ENCODE measurements at regions not wholly inside any gene's neighbourhood (a gene's known extent, or its start where the extent isn't known, plus 50 kb on each side); places are given as distances from the start of the nearest gene placed in this dataset.

GRCh38 chr7:54097886-54098285 lies 444.3 kb upstream of the VSTM2A start:
- ChIA-PET POLR2A (no interaction called here), CTCF (no interaction called here)
- Mint-ChIP-seq H3K4me1 (ENCODE audit: low read depth) (no peaks in the 10 kb centered on the region), H3K9me3 (peaks cover 18% of the 10 kb centered on the region), H3K27me3 (no peaks in the 10 kb centered on the region), H3K36me3 (ENCODE audit: low read depth) (no peaks in the 10 kb centered on the region), H3K4me3 (no peak overlapping the region), H3K27ac (no peak overlapping the region)
- intact Hi-C loops (cut with micrococcal nuclease): no loop called here
- ATAC-seq (no peak), DNase-seq (no peak)
- no peak for TF ChIP-seq CTCF (IDR thresholded peaks at IDR 0.05)

GRCh38 chr7:54109501-54109900 lies 432.7 kb upstream of the VSTM2A start:
- H3K27me3 Mint-ChIP-seq: no peaks in the 10 kb centered on the region
- no peaks in the 10 kb centered on the region for H3K4me1 Mint-ChIP-seq (ENCODE audit: low read depth)
- no peak for DNase-seq
- H3K36me3 Mint-ChIP-seq (ENCODE audit: low read depth): no peaks in the 10 kb centered on the region
- ChIA-PET POLR2A (no interaction called here), CTCF (no interaction called here)
- intact Hi-C loops (cut with micrococcal nuclease): no loop called here
- peaks cover 4% of the 10 kb centered on the region for H3K9me3 Mint-ChIP-seq
- no peak for ATAC-seq
- TF ChIP-seq CTCF (IDR thresholded peaks at IDR 0.05): no peak
- no peak overlapping the region for H3K4me3 Mint-ChIP-seq
- H3K27ac Mint-ChIP-seq: no peak overlapping the region

GRCh38 chr7:54111814-54112511 lies 430.2 kb upstream of the VSTM2A start:
- ChIA-PET CTCF (interaction anchor here (0.7 kb wide), 1 partner anchor 39 kb away, joined by 3 read pairs; no protein-coding TSS in a partner anchor), POLR2A (no interaction called here)
- Mint-ChIP-seq H3K4me3 (no peak overlapping the region), H3K4me1 (ENCODE audit: low read depth) (no peaks in the 10 kb centered on the region), H3K27me3 (no peaks in the 10 kb centered on the region), H3K27ac (no peak overlapping the region), H3K9me3 (peaks cover 4% of the 10 kb centered on the region), H3K36me3 (ENCODE audit: low read depth) (no peaks in the 10 kb centered on the region)
- intact Hi-C loops (cut with micrococcal nuclease): no loop called here
- no peak for TF ChIP-seq CTCF (IDR thresholded peaks at IDR 0.05)
- ATAC-seq: no peak
- DNase-seq: no peak

GRCh38 chr7:54112567-54112966 lies 429.6 kb upstream of the VSTM2A start:
- no peak for TF ChIP-seq CTCF (IDR thresholded peaks at IDR 0.05)
- DNase-seq (no peak), ATAC-seq (no peak)
- peaks cover 9% of the 10 kb centered on the region for H3K9me3 Mint-ChIP-seq
- no peaks in the 10 kb centered on the region for H3K27me3 Mint-ChIP-seq
- CTCF ChIA-PET: interaction anchor here (0.7 kb wide), 1 partner anchor 38 kb away, joined by 3 read pairs; no protein-coding TSS in a partner anchor
- POLR2A ChIA-PET: no interaction called here
- intact Hi-C loops (cut with micrococcal nuclease): no loop called here
- no peaks in the 10 kb centered on the region for H3K4me1 Mint-ChIP-seq (ENCODE audit: low read depth)
- no peak overlapping the region for H3K27ac Mint-ChIP-seq
- H3K36me3 Mint-ChIP-seq (ENCODE audit: low read depth): no peaks in the 10 kb centered on the region
- no peak overlapping the region for H3K4me3 Mint-ChIP-seq

GRCh38 chr7:54115028-54115763 lies 427.0 kb upstream of the VSTM2A start:
- ATAC-seq: no peak
- H3K36me3 Mint-ChIP-seq (ENCODE audit: low read depth): no peaks in the 10 kb centered on the region
- no peaks in the 10 kb centered on the region for H3K27me3 Mint-ChIP-seq
- no peak overlapping the region for H3K4me3 Mint-ChIP-seq
- TF ChIP-seq CTCF (IDR thresholded peaks at IDR 0.05): no peak
- H3K27ac Mint-ChIP-seq: no peak overlapping the region
- POLR2A ChIA-PET: no interaction called here
- H3K4me1 Mint-ChIP-seq (ENCODE audit: low read depth): no peaks in the 10 kb centered on the region
- H3K9me3 Mint-ChIP-seq: peaks cover 11% of the 10 kb centered on the region
- DNase-seq: no peak
- intact Hi-C loops (cut with micrococcal nuclease): no loop called here
- CTCF ChIA-PET: no interaction called here

All from activated CD8-positive, alpha-beta T cell treated with anti-CD3 and anti-CD28 coated beads for 36 hours (primary cell).